CD1c-positive myeloid dendritic cell (primary cell): ENCODE measurements at regions not wholly inside any gene's neighbourhood (a gene's known extent, or its start where the extent isn't known, plus 50 kb on each side); places are given as distances from the start of the nearest gene placed in this dataset.
"Not testable (repeated sequence)": the region's sequence is repeated elsewhere in the genome, so short reads cannot be mapped to it uniquely, and the experiment has no call there.

Experiments used
- DNase-seq: peaks from one replicate; pipeline ENCODE4 v3.0.0-alpha.2; 2016; ENCODE audit errors: extremely low spot score

GRCh38 chr5:83889971-83890745 is 169.5 kb upstream of the HAPLN1 start:
- DNase-seq: no peak

- no peak for DNase-seq
Observed at GRCh38 chr5:83877911-83878706, 157.5 kb upstream of the HAPLN1 start.

GRCh38 chr5:83871533-83872395 is 151.1 kb upstream of the HAPLN1 start:
- DNase-seq: no peak

GRCh38 chr5:83866181-83866580 is 145.5 kb upstream of the HAPLN1 start:
- DNase-seq: no peak

- DNase-seq: no peak
Observed at GRCh38 chr5:83865579-83865978, 144.9 kb upstream of the HAPLN1 start.

- no peak for DNase-seq
Observed at GRCh38 chr5:83864652-83865051, 144.0 kb upstream of the HAPLN1 start.

GRCh38 chr5:83857341-83857740 is 136.7 kb upstream of the HAPLN1 start:
- DNase-seq: no peak

GRCh38 chr5:83856881-83857280 is 136.2 kb upstream of the HAPLN1 start:
- DNase-seq: no peak

- not testable (repeated sequence) for DNase-seq
Observed at GRCh38 chr5:83850412-83850811, 129.8 kb upstream of the HAPLN1 start.

GRCh38 chr5:83848941-83849340 is 128.3 kb upstream of the HAPLN1 start:
- peak; percentile 16 for DNase-seq

GRCh38 chr5:83846624-83847350 is 126.1 kb upstream of the HAPLN1 start:
- DNase-seq: no peak

GRCh38 chr5:83844449-83845068 is 123.9 kb upstream of the HAPLN1 start:
- peak; percentile 10 for DNase-seq

- no peak for DNase-seq
Observed at GRCh38 chr5:83839788-83840187, 119.1 kb upstream of the HAPLN1 start.

GRCh38 chr5:83839256-83839655 is 118.6 kb upstream of the HAPLN1 start:
- DNase-seq: no peak

- DNase-seq: no peak
Observed at GRCh38 chr5:83837265-83837907, 116.7 kb upstream of the HAPLN1 start.

GRCh38 chr5:83834306-83834705 is 113.7 kb upstream of the HAPLN1 start:
- no peak for DNase-seq

GRCh38 chr5:83831834-83832233 is 111.2 kb upstream of the HAPLN1 start:
- no peak for DNase-seq

GRCh38 chr5:83827111-83827557 is 106.5 kb upstream of the HAPLN1 start:
- peak; percentile 38 for DNase-seq

- DNase-seq: peak; percentile 15
Observed at GRCh38 chr5:83817591-83817990, 96.9 kb upstream of the HAPLN1 start.

GRCh38 chr5:83815661-83816060 is 95.0 kb upstream of the HAPLN1 start:
- no peak for DNase-seq
